GM10266 (cell line): ENCODE measurements at regions not wholly inside any gene's neighbourhood (a gene's known extent, or its start where the extent isn't known, plus 50 kb on each side); places are given as distances from the start of the nearest gene placed in this dataset.
A peak's percentile ranks its signal among the peaks of the same experiment; 100 is the strongest.
"Not testable (repeated sequence)": the region's sequence is repeated elsewhere in the genome, so short reads cannot be mapped to it uniquely, and the experiment has no call there.

Experiments used
- DNase-seq: peaks from one replicate; pipeline ENCODE4 v3.0.0; 2012; ENCODE audit errors: extremely low spot score
- TF ChIP-seq, protein P1 (sequence below): IDR thresholded peaks from 2 replicates; pipeline ENCODE4 v1.5.1; 2012; ENCODE audit warnings: mild to moderate bottlenecking, low read depth; ENCODE audit not compliant: control insufficient read depth, insufficient read depth; ENCODE audit errors: missing control alignments

DNA sequence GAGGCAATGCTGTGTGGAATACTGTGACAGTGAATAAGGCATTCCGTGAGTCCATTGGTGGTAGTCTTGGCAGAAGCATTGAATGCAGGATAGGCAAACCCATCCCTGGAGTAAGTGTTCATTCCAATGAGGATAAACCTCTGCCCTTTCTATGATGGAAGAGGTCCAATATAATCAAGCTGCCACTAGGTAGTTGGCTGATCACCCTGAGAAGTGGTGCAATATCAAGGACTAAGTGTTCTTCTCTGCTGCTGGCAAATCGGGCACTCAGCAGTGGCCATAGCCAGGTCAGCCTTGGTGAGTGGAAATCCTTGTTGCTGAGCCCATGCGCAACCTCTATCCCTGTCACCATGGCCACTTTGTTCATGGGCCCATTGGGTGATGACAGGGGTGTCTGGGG is 70.1 kb downstream of the FBXO4 start:
- DNase-seq: no peak
- TF ChIP-seq, protein P1, sequence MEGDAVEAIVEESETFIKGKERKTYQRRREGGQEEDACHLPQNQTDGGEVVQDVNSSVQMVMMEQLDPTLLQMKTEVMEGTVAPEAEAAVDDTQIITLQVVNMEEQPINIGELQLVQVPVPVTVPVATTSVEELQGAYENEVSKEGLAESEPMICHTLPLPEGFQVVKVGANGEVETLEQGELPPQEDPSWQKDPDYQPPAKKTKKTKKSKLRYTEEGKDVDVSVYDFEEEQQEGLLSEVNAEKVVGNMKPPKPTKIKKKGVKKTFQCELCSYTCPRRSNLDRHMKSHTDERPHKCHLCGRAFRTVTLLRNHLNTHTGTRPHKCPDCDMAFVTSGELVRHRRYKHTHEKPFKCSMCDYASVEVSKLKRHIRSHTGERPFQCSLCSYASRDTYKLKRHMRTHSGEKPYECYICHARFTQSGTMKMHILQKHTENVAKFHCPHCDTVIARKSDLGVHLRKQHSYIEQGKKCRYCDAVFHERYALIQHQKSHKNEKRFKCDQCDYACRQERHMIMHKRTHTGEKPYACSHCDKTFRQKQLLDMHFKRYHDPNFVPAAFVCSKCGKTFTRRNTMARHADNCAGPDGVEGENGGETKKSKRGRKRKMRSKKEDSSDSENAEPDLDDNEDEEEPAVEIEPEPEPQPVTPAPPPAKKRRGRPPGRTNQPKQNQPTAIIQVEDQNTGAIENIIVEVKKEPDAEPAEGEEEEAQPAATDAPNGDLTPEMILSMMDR: no peak

- TF ChIP-seq, protein P1: no peak
- no peak for DNase-seq
Observed at GRCh38 chr5:42001673-42002072, 76.6 kb downstream of the FBXO4 start.

DNA sequence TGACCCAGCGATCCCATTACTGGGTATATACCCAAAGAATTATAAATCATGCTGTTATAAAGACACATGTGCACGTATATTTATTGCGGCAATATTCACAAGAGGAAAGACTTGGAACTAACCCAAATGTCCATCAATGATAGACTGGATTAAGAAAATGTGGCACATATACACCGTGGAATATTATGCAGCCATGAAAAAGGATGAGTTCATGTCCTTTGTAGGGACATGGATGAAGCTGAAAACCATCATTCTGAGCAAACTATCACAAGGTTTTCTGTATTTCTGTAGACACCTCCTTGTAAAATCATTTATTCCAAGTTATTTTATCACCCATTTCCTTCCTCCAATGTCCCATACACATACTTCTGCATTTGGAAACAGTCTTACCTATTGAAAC is 78.8 kb downstream of the FBXO4 start:
- DNase-seq: not testable (repeated sequence)

- peak; percentile 24 for DNase-seq
- TF ChIP-seq, protein P1: peak; percentile 62
Observed at GRCh38 chr5:42005561-42006153, 80.6 kb downstream of the FBXO4 start.

GRCh38 chr5:42013561-42013960 is 88.5 kb downstream of the FBXO4 start:
- TF ChIP-seq, protein P1: no peak
- no peak for DNase-seq

- TF ChIP-seq, protein P1: no peak
- no peak for DNase-seq
Observed at GRCh38 chr5:42015254-42015653, 90.2 kb downstream of the FBXO4 start.

GRCh38 chr5:42015681-42016080 is 90.6 kb downstream of the FBXO4 start:
- TF ChIP-seq, protein P1: no peak
- DNase-seq: no peak
